Activated CD8-positive, alpha-beta memory T cell treated with anti-CD3 and anti-CD28 coated beads, Interleukin-2, amount 10 ng/mL, durations not matched to agents 7 days and 5 days (primary cell): ENCODE measurements at regions not wholly inside any gene's neighbourhood (a gene's known extent, or its start where the extent isn't known, plus 50 kb on each side); places are given as distances from the start of the nearest gene placed in this dataset.
"Not testable (repeated sequence)": the region's sequence is repeated elsewhere in the genome, so short reads cannot be mapped to it uniquely, and the experiment has no call there.

Source experiments
- ATAC-seq: fragments of 150-1000 bp; cut with Tn5 transposase; one replicate; pipeline ENCODE4 v1.10.0; 2021; ENCODE audit warnings: moderate library complexity
- CTCF ChIA-PET: fragments of 350-600 bp; sonication (Branson Sonifier 250); formaldehyde crosslinking; loops from one replicate; lab custom pipeline; 2021; ENCODE audit warnings: antibody characterized with exemption; lab: Charles Lee
- DNase-seq: peaks from one replicate; pipeline ENCODE4 v3.0.0-alpha.2; 2020
- H3K27ac Mint-ChIP-seq: one replicate; pipeline ENCODE4 v1.8.0; 2021; ENCODE audit warnings: mild to moderate bottlenecking, mixed read lengths
- H3K27me3 Mint-ChIP-seq: one replicate; pipeline ENCODE4 v1.8.0; 2021; ENCODE audit warnings: mixed read lengths
- H3K36me3 Mint-ChIP-seq: one replicate; pipeline ENCODE4 v1.8.0; 2021; ENCODE audit warnings: mild to moderate bottlenecking, mixed read lengths
- H3K4me1 Mint-ChIP-seq: one replicate; pipeline ENCODE4 v1.8.0; 2021; ENCODE audit warnings: mixed read lengths
- H3K4me3 Mint-ChIP-seq: one replicate; pipeline ENCODE4 v1.8.0; 2021; ENCODE audit warnings: mild to moderate bottlenecking, moderate library complexity, mixed read lengths
- H3K9me3 Mint-ChIP-seq: one replicate; pipeline ENCODE4 v1.8.0; 2022; ENCODE audit warnings: low read depth, mixed read lengths

DNA sequence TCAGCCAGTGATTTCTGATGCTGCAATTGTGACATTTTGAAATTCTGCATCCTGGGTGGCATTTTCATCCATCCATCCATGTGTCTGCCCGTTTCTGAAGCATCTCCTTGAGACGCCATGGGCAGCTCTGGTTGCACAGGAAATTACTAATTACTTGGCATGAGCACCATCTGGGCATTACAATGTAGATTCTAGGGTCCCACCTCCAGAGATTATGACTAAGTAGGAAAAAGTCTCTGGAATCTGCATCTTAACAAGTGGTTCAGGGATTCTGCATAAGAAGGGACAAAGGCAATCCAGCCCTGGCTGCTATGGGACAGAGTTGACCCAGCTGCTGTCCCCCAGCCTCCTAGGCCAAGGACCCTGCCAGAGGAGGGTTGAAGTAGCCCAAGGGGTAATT, 65.3 kb downstream of the CUZD1 start:
- no peak for DNase-seq
- Mint-ChIP-seq H3K27ac (no peak overlapping the region), H3K4me1 (no peaks in the 10 kb centered on the region), H3K9me3 (no peaks in the 10 kb centered on the region), H3K4me3 (no peak overlapping the region), H3K36me3 (no peaks in the 10 kb centered on the region), H3K27me3 (peaks cover 11% of the 10 kb centered on the region)
- CTCF ChIA-PET = no interaction called here
- ATAC-seq = no peak

DNA sequence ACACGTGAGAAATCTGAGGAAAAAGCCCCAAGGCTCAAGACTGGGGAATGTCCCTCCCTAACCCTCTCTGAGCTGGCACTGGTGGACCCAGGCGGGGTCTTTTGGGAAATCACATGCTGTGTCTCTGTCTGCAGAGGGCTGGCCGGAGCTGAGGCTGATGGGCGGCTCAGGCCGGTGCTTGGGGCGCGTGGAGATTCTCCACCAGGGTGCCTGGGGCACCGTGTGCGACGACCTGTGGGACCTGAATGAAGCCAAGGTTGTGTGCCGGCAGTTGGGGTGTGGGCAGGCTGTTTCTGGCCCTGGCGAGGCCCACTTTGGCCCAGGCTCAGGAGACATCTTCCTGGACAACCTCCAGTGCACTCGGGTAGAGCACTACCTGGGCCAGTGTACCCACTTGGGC, 65.7 kb downstream of the CUZD1 start:
- Mint-ChIP-seq H3K36me3 (no peaks in the 10 kb centered on the region), H3K4me3 (no peak overlapping the region), H3K27ac (no peak overlapping the region), H3K27me3 (peaks cover 12% of the 10 kb centered on the region), H3K4me1 (no peaks in the 10 kb centered on the region), H3K9me3 (no peaks in the 10 kb centered on the region)
- DNase-seq (no peak), ATAC-seq (no peak)
- CTCF ChIA-PET = no interaction called here

DNA sequence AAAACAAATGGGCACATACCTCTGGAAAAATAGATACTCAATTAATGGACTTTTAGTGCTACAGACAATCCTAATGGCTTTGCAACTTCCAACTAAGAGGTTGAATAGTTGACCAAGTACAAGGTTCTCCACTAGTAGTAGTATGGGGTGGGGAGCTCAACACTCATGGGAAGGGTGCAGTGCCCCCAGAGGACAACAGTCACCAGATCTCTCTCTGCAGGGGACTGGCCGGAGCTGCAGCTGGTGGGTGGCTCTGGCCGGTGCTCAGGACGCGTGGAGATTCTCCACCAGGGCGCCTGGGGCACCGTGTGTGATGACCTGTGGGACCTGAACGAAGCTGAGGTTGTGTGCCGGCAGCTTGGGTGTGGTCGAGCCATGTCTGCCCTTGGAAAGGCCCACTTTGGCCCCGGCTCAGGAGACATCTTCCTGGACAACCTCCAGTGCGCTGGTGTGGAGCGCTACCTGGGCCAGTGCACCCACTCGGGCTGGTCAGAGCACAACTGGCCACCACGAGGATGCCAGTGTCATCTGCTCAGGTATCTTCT, 68.1 kb downstream of the CUZD1 start:
- ATAC-seq = no peak

DNA sequence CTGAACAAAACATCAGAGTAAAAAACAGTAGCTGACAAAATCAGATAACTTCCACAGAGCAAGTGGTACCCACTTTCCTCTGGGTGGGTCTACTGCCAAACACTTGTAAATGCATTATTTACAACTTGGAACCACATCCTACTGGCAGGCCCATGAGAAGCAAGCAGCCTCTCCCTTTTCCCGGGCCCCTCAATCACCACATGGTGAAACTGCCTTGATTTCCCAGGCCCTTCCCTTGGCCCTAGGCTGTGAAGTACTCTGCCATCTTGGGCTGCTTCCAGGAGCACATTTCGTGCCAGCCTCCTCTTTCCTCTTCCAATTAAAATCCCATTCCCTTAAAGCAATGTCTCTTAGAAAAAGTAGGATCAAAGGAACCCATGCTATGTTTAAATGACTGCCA, 71.4 kb downstream of the CUZD1 start:
- Mint-ChIP-seq H3K27ac (no peak overlapping the region), H3K4me1 (no peaks in the 10 kb centered on the region), H3K4me3 (no peak overlapping the region), H3K27me3 (peaks cover 9% of the 10 kb centered on the region), H3K9me3 (no peaks in the 10 kb centered on the region), H3K36me3 (no peaks in the 10 kb centered on the region)
- CTCF ChIA-PET = no interaction called here
- no peak for DNase-seq
- ATAC-seq = no peak

More for the DNA sequence above, 68.1 kb downstream of the CUZD1 start:
- Mint-ChIP-seq H3K27me3 (peaks cover 6% of the 10 kb centered on the region), H3K36me3 (no peaks in the 10 kb centered on the region), H3K4me3 (no peak overlapping the region), H3K4me1 (no peaks in the 10 kb centered on the region), H3K27ac (no peak overlapping the region), H3K9me3 (no peaks in the 10 kb centered on the region)
- CTCF ChIA-PET = no interaction called here
- DNase-seq = no peak

DNA sequence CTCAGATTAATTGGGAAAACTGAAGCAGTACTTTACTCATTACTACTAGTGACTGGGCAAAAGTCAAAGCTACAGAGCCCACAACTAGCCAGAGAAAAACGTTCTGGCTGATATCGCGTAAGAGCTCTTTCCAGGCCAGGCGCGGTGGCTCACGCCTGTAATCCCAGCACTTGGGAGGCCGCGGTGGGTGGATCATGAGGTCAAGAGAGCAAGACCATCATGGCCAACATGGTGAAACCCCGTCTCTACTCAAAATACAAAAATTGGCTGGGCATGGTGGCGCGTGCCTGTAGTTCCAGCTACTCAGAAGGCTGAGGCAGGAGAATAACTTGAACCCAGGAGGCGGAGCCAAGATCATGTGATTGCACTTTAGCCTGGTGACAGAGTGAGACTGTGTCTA, 71.8 kb upstream of the C10orf120 start:
- H3K27ac Mint-ChIP-seq, DNase-seq, H3K36me3 Mint-ChIP-seq, H3K4me3 Mint-ChIP-seq, H3K27me3 Mint-ChIP-seq, CTCF ChIA-PET, H3K4me1 Mint-ChIP-seq, ATAC-seq, H3K9me3 Mint-ChIP-seq: not testable (repeated sequence)

DNA sequence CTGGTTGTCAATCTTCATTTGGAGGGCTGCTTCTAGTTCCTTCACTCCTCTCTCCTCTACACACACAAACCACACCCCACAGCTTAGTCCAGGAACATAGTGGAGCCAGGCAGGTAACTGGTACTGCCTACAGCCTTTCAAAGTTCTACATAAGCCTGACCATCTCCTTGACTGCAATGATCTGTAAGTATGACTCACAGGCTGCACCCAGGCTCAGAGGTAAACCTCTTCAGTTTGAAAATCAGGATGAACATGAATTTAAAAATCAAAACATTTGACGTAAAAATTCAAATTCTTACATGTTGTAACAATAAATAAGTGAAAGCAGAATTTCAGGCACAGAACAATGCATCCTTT, 68.7 kb upstream of the C10orf120 start:
- no peaks in the 10 kb centered on the region for H3K9me3 Mint-ChIP-seq
- ATAC-seq (no peak), DNase-seq (no peak)
- H3K4me1 Mint-ChIP-seq = no peaks in the 10 kb centered on the region
- H3K27ac Mint-ChIP-seq = no peak overlapping the region
- peaks cover 11% of the 10 kb centered on the region for H3K27me3 Mint-ChIP-seq
- no peaks in the 10 kb centered on the region for H3K36me3 Mint-ChIP-seq
- CTCF ChIA-PET = no interaction called here
- H3K4me3 Mint-ChIP-seq = no peak overlapping the region

DNA sequence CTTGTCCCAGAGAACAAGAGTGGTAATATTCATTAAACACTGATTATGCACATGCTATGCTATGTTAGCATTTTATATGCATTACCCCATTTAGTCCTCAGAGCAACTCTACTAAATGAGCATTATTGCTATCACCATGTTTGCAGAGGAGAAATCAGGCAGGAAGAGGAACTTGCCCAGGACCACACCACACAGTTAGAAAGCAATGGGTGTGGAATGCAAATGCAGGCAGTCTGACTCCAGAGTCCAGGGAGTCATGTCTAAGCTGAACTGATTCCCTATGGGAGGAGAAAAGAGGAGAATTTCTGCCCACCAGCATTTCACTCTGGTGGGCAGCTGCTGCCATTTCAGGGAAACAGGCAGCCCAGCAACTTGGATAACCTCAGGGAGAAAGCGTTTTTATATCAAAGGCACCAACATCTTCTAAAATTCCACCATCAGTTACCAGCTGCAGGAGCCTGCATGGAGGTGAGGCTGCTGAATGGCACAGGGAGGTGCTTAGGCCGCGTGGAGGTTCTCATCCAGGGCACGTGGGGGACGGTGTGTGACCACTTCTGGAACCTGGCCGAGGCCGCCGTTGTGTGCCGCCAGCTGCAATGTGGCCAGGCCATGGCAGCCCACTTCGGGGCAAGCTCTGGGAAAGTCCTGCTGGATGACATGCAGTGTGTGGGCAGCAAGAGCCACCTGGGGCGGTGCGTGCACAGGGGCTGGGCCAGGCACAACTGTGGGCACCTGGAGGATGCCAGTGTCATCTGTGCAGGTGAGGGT, 68.2 kb upstream of the C10orf120 start:
- DNase-seq = no peak
- Mint-ChIP-seq H3K27ac (no peak overlapping the region), H3K27me3 (peaks cover 11% of the 10 kb centered on the region), H3K36me3 (no peaks in the 10 kb centered on the region), H3K9me3 (no peaks in the 10 kb centered on the region), H3K4me3 (no peak overlapping the region), H3K4me1 (no peaks in the 10 kb centered on the region)
- CTCF ChIA-PET = interaction anchor here (0.6 kb wide), 1 partner anchor 1084 kb away, joined by 4 read pairs; no protein-coding TSS in a partner anchor
- no peak for ATAC-seq

DNA sequence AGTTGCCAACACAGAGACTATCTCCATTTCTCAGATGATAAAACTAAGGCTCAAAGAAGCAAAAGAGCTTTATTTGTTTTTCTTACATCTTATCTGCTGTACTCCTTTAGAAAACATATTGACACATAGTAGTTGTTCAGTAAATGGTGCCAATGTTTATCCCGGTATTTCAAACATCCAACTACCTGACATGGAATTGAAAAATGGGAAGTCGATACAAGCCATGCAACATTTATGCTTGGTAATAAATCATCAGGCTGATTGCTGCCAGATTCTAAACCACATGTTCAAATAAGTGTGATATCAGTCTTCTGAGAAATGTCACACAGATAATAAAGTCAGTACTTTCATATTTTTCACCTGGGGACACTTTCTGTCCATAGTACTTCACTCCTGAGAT, 65.8 kb upstream of the C10orf120 start:
- DNase-seq (no peak), ATAC-seq (no peak)
- H3K27me3 Mint-ChIP-seq = peaks cover 9% of the 10 kb centered on the region
- H3K9me3 Mint-ChIP-seq = no peaks in the 10 kb centered on the region
- H3K4me3 Mint-ChIP-seq = no peak overlapping the region
- CTCF ChIA-PET = no interaction called here
- H3K27ac Mint-ChIP-seq = no peak overlapping the region
- no peaks in the 10 kb centered on the region for H3K4me1 Mint-ChIP-seq
- H3K36me3 Mint-ChIP-seq = no peaks in the 10 kb centered on the region

DNA sequence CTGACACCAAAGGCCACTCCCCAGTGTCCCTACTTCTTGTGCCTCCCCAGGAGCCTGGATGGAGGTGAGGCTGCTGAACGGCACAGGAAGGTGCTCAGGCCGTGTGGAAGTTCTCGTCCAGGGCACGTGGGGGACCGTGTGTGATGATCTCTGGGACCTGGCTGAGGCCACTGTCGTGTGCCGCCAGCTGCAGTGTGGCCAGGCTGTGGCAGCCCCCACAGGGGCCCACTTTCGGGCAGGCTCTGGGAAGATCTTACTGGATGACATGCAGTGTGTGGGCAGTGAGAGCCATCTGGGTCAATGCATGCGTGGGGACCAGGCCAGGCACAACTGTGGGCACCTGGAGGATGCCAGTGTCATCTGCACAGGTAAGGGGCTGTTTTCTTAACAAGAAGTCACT, 57.0 kb upstream of the C10orf120 start:
- no peak for ATAC-seq
- CTCF ChIA-PET = no interaction called here
- Mint-ChIP-seq H3K27ac (no peak overlapping the region), H3K9me3 (peaks cover 5% of the 10 kb centered on the region), H3K36me3 (no peaks in the 10 kb centered on the region), H3K4me1 (no peaks in the 10 kb centered on the region), H3K4me3 (no peak overlapping the region), H3K27me3 (no peaks in the 10 kb centered on the region)
- DNase-seq = no peak

DNA sequence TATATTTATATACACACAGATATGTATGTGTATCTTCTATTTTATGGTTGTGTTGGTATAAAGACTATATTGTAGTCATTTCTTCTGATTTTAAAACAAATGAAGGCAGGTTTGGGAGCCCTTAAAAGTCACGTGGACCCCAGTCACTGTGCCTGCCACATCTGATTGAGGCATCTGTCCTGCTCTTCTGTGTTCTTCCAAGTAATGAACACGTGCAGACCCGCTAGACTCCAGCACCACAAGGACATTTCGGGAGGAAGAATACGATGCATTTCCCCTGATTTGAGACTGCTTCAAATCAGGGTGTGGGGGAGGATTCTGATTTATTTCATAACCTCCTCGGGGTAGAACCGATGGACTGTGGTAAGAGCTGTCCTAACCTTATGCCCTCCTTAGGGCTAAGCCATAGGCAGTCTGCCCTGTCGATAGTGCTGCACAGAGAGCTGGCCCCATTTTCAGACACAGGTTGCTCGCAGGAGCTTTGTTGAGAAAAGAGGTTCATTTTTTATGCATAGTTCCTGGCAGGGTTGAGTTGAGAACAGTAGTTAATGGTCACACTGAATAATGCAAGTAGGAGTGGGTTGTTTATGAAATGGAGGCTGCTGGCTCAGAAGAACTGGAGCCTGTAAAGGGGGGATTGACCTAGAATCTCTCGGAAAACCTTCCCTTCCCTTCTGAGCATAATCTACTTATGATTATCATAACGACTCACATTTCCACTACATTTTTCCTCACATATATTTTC, 55.0 kb upstream of the C10orf120 start:
- DNase-seq (no peak), ATAC-seq (no peak)
- H3K27me3 Mint-ChIP-seq = no peaks in the 10 kb centered on the region
- H3K4me1 Mint-ChIP-seq = no peaks in the 10 kb centered on the region
- CTCF ChIA-PET = no interaction called here
- H3K27ac Mint-ChIP-seq = no peak overlapping the region
- H3K36me3 Mint-ChIP-seq = no peaks in the 10 kb centered on the region
- H3K4me3 Mint-ChIP-seq = no peak overlapping the region
- H3K9me3 Mint-ChIP-seq = peaks cover 5% of the 10 kb centered on the region

DNA sequence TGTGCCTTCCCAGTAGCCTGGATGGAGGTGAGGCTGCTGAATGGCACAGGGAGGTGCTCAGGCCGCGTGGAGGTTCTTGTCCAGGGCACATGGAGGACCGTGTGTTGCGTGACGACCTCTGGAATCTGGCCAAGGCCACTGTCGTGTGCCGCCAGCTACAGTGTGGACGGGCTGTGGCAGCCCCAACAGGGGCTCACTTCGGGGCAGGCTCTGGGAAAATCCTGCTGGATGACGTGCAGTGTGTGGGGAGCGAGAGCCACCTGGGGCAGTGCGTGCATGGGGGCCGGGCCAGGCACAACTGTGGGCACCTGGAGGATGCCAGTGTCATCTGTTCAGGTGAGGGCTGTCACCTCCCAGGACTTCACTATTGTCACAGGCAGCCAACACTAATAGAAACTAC, 50.2 kb upstream of the C10orf120 start:
- no peaks in the 10 kb centered on the region for H3K36me3 Mint-ChIP-seq
- no peak for DNase-seq
- ATAC-seq = no peak
- H3K27me3 Mint-ChIP-seq = peaks cover 6% of the 10 kb centered on the region
- no peaks in the 10 kb centered on the region for H3K4me1 Mint-ChIP-seq
- H3K27ac Mint-ChIP-seq = no peak overlapping the region
- CTCF ChIA-PET = no interaction called here
- no peak overlapping the region for H3K4me3 Mint-ChIP-seq
- no peaks in the 10 kb centered on the region for H3K9me3 Mint-ChIP-seq
